GM20000 (cell line): ENCODE measurements at regions not wholly inside any gene's neighbourhood (a gene's known extent, or its start where the extent isn't known, plus 50 kb on each side); places are given as distances from the start of the nearest gene placed in this dataset.
A peak's percentile ranks its signal among the peaks of the same experiment; 100 is the strongest.
"Not testable (repeated sequence)": the region's sequence is repeated elsewhere in the genome, so short reads cannot be mapped to it uniquely, and the experiment has no call there.

Experiments
- DNase-seq: peaks from one replicate; pipeline ENCODE4 v3.0.0; 2012; ENCODE audit warnings: low spot score
- TF ChIP-seq, protein P1 (sequence below): IDR thresholded peaks from 2 replicates; pipeline ENCODE4 v1.5.1; 2012; ENCODE audit warnings: mild to moderate bottlenecking, control low read depth; ENCODE audit errors: extremely low read depth, missing control alignments

DNA sequence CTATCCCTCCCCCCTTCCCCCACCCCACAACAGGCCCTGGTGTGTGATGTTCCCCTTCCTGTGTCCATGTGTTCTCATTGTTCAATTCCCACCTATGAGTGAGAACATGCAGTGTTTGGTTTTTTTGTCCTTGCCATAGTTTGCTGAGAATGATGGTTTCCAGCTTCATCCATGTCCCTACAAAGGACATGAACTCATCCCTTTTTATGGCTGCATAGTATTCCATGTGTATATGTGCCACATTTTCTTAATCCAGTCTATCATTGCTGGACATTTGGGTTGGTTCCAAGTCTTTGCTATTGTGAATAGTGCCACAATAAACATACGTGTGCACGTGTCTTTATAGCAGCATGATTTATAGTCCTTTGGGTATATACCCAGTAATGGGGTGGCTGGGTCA lies 52.3 kb upstream of the MAN1A2 start:
- DNase-seq, result not testable (repeated sequence)

DNA sequence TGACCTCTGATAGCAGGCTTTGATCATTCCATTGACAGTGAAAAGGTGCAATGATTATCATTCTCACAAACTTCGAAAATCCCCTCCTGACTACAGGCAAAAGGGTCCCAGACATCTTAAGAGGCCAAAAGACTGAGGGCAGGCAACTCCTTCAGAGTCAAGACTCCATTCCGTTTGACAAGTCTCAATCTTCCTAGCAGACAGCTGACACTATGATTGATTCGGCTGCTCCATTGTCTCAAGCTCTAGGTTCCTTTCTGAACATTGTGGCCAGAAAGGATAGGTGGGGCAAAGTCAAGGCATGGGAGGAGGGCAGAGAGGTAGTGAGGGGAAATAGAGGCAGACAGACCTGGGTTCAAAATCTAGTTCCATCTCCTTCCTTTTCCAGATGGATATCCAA lies 53.7 kb upstream of the MAN1A2 start:
- TF ChIP-seq, protein P1, sequence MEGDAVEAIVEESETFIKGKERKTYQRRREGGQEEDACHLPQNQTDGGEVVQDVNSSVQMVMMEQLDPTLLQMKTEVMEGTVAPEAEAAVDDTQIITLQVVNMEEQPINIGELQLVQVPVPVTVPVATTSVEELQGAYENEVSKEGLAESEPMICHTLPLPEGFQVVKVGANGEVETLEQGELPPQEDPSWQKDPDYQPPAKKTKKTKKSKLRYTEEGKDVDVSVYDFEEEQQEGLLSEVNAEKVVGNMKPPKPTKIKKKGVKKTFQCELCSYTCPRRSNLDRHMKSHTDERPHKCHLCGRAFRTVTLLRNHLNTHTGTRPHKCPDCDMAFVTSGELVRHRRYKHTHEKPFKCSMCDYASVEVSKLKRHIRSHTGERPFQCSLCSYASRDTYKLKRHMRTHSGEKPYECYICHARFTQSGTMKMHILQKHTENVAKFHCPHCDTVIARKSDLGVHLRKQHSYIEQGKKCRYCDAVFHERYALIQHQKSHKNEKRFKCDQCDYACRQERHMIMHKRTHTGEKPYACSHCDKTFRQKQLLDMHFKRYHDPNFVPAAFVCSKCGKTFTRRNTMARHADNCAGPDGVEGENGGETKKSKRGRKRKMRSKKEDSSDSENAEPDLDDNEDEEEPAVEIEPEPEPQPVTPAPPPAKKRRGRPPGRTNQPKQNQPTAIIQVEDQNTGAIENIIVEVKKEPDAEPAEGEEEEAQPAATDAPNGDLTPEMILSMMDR, result no peak
- no peak for DNase-seq

DNA sequence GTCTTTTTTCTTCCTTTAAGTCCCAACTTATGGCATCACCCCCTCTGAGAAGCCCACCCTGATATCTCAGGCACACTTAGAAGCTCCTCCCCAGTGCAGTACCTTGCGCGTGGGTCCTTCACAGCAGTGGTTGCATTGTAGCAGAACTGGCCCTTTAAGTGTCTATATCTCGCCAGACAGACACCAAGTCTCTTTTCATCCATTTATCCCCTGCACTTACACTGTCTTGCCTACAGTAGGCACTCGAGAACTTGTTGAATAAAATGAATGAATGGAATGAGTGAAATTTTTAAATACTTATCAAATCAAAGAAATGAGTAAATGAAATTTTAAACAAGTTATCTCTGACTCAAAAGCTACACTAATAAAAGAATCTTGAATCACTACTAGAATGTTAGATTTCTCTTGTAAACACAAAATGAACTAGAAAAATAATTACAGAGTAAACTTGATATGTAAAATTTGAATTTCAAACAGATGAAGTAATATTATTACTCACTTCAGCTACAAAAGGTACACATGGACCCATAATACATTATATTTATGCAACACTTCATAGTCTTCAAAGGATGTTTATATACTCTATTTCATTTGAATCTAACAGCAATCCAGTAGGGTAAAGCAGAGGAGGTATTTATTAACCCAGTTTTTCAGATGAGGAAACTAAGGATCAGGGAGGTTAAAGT lies 54.7 kb upstream of the MAN1A2 start:
- TF ChIP-seq, protein P1, result peak; percentile 31
- DNase-seq, result peak; percentile 54

DNA sequence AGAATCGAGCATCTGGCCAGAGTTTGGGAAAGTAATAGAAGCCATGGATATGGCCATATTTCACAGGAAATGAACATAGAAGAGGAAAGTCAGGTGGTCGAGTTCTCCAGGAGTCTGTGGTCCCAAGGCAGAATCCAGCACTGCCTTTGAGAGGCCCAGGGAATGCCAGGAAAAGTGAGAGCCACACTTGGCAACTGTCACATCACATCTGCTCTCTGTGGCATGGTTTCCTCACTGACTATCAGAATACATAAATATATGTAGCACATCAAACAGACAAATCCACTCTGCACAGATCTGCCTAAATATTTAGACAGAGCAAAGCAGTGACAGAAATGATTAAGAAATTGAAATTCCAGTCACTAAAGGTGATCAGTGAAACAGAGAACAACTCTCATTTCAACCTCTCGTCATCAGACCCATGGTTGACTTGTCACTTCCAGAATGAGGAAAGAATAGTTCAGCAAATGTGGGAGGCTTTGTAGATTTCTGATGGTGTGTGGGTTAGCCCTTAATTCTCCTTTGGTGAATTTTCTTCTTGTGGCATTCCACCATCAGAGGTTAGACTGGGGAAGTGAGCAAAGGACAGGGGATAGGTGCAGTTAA lies 58.8 kb upstream of the MAN1A2 start:
- DNase-seq, result no peak
- TF ChIP-seq, protein P1, result no peak

DNA sequence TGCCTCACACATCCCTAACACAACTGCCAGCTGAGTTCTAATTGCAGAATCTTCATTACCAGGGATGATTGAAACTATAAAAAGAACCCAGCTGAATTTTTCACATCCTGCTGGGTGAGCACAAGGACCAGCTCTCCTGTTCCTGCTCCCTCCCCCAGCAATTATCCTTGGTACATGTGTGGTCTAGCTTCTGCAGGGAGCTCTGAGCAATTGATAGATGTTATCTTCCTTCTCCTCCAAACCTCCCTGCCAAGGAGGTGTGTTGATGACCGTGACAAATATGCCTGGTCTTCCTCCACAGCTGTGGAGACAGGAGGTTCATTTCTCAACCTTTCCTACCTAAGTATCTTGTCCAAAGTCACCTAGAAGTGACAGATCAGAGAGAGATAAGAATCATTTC lies 65.3 kb upstream of the MAN1A2 start:
- TF ChIP-seq, protein P1, result no peak
- no peak for DNase-seq

DNA sequence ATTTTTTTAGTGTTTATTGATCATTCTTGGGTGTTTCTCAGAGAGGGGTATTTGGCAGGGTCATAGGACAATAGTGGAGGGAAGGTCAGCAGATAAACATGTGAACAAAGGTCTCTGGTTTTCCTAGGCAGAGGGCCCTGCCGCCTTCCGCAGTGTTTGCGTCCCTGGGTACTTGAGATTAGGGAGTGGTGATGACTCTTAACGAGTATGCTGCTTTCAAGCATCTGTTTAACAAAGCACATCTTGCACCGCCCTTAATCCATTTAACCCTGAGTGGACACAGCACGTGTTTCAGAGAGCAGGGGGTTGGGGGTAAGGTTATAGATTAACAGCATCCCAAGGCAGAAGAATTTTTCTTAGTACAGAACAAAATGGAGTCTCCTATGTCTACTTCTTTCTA lies 67.1 kb upstream of the MAN1A2 start:
- not testable (repeated sequence) for DNase-seq

DNA sequence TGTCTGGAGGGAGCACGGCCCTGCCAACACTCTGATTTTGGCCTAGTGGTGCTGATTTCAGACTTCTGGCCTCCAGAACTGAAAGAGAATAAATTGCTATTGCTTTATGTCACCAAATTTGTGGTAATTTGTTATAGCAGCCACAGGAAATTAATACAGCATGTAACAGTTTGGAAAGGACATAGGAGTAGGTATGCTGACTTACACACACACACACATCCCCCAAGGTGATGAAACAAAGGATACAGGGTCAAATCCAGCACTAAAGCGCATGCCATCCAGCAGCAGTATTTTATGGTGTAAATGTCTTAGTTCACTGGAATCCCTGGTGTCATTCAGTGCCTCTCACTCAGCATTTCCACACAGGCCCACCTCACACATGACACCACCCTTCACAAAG lies 72.2 kb upstream of the MAN1A2 start:
- TF ChIP-seq, protein P1, result no peak
- DNase-seq, result no peak

DNA sequence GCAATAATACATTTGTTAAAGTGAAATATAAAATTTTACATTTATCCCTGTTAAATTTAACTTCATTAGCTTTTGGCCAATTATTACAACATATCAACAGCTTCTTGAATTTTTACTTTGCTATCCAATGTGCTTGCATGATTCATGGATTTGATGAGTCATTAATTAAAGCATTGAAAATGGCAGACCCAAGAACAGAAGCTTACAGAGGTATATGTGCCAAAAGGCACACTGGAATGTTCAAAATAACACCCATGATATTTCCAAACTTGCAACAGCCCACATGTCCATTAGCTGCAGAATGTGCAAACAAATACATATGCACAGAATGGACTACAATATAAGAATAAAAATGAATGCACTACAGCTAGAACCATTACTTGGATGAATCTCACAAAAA lies 76.4 kb upstream of the MAN1A2 start:
- DNase-seq, result no peak
- TF ChIP-seq, protein P1, result no peak
